ENCODE measurements at regions not wholly inside any gene's neighbourhood (a gene's known extent, or its start where the extent isn't known, plus 50 kb on each side); places are given as distances from the start of the nearest gene placed in this dataset.
A peak's percentile ranks its signal among the peaks of the same experiment; 100 is the strongest.

GRCh38 chr19:5290336-5291262 is 50.0 kb downstream of the PTPRS start:
- H3K4me1 Mint-ChIP-seq, result peaks cover 16% of the 10 kb centered on the region
- no peaks in the 10 kb centered on the region for H3K9me3 Mint-ChIP-seq
- H3K4me3 Mint-ChIP-seq, result peak overlapping the region; percentile 44
- TF ChIP-seq CTCF (IDR thresholded peaks at IDR 0.05; ENCODE audit: unreplicated experiment), result no peak
- H3K27ac Mint-ChIP-seq, result no peak overlapping the region
- H3K36me3 Mint-ChIP-seq, result peaks cover 16% of the 10 kb centered on the region
- no peaks in the 10 kb centered on the region for H3K27me3 Mint-ChIP-seq (ENCODE audit: low read depth)
- no peak for DNase-seq (ENCODE audit: low spot score in 2 of 2, unreplicated experiment in 2 of 2)

- no peak for TF ChIP-seq CTCF (IDR thresholded peaks at IDR 0.05; ENCODE audit: unreplicated experiment)
- no peak overlapping the region for H3K27ac Mint-ChIP-seq
- H3K27me3 Mint-ChIP-seq (ENCODE audit: low read depth), result no peaks in the 10 kb centered on the region
- no peak for DNase-seq (ENCODE audit: low spot score in 2 of 2, unreplicated experiment in 2 of 2)
- H3K4me1 Mint-ChIP-seq, result peaks cover 16% of the 10 kb centered on the region
- H3K36me3 Mint-ChIP-seq, result peaks cover 25% of the 10 kb centered on the region
- H3K9me3 Mint-ChIP-seq, result no peaks in the 10 kb centered on the region
- H3K4me3 Mint-ChIP-seq, result no peak overlapping the region
Measured at GRCh38 chr19:5289060-5289990, 51.3 kb downstream of the PTPRS start.

- H3K36me3 Mint-ChIP-seq, result peaks cover 28% of the 10 kb centered on the region
- H3K4me3 Mint-ChIP-seq, result no peak overlapping the region
- H3K27ac Mint-ChIP-seq, result no peak overlapping the region
- H3K4me1 Mint-ChIP-seq, result peaks cover 15% of the 10 kb centered on the region
- no peaks in the 10 kb centered on the region for H3K9me3 Mint-ChIP-seq
- DNase-seq (ENCODE audit: low spot score in 2 of 2, unreplicated experiment in 2 of 2), result no peak
- TF ChIP-seq CTCF (IDR thresholded peaks at IDR 0.05; ENCODE audit: unreplicated experiment), result no peak
- no peaks in the 10 kb centered on the region for H3K27me3 Mint-ChIP-seq (ENCODE audit: low read depth)
Measured at GRCh38 chr19:5288347-5288739, 52.3 kb downstream of the PTPRS start.

GRCh38 chr19:5287066-5287465 is 53.5 kb downstream of the PTPRS start:
- H3K27me3 Mint-ChIP-seq (ENCODE audit: low read depth), result no peaks in the 10 kb centered on the region
- peaks cover 14% of the 10 kb centered on the region for H3K4me1 Mint-ChIP-seq
- no peaks in the 10 kb centered on the region for H3K9me3 Mint-ChIP-seq
- DNase-seq (ENCODE audit: low spot score in 2 of 2, unreplicated experiment in 2 of 2), result no peak
- TF ChIP-seq CTCF (IDR thresholded peaks at IDR 0.05; ENCODE audit: unreplicated experiment), result no peak
- H3K27ac Mint-ChIP-seq, result no peak overlapping the region
- no peak overlapping the region for H3K4me3 Mint-ChIP-seq
- H3K36me3 Mint-ChIP-seq, result peaks cover 28% of the 10 kb centered on the region

GRCh38 chr19:5286465-5287029 is 54.1 kb downstream of the PTPRS start:
- no peak for TF ChIP-seq CTCF (IDR thresholded peaks at IDR 0.05; ENCODE audit: unreplicated experiment)
- DNase-seq (ENCODE audit: low spot score in 2 of 2, unreplicated experiment in 2 of 2), result no peak
- H3K27ac Mint-ChIP-seq, result no peak overlapping the region
- H3K36me3 Mint-ChIP-seq, result peaks cover 28% of the 10 kb centered on the region
- no peak overlapping the region for H3K4me3 Mint-ChIP-seq
- H3K27me3 Mint-ChIP-seq (ENCODE audit: low read depth), result no peaks in the 10 kb centered on the region
- peaks cover 9% of the 10 kb centered on the region for H3K4me1 Mint-ChIP-seq
- H3K9me3 Mint-ChIP-seq, result no peaks in the 10 kb centered on the region

Measured in mesothelial cell of epicardium (in vitro differentiated cells).